ENCODE measurements at regions not wholly inside any gene's neighbourhood (a gene's known extent, or its start where the extent isn't known, plus 50 kb on each side); places are given as distances from the start of the nearest gene placed in this dataset.

DNA sequence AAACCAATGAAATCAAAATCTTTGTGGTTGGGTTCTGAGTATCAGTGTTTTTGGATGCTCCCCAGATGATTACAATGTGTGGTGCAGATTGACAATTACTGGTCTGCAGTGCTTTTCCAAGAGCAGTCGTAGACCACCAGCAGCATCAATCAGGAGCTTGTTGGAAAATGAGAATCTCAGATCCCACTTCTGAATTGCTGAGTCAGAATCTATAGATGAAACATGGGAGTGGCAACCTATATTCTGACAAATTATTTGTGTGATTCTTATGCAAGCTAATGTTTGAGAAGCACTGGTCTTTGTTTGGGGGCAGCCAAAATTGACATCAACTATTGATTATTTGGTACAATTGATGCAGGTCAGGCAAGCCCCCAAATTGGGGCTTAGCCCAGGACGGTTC is 539.9 kb upstream of the BTBD3 start:
- no peak for DNase-seq

- no peak for DNase-seq
Observed at GRCh38 chr20:11378252-11378651, 539.4 kb upstream of the BTBD3 start.

GRCh38 chr20:11379257-11380011 is 538.3 kb upstream of the BTBD3 start:
- DNase-seq = no peak

DNA sequence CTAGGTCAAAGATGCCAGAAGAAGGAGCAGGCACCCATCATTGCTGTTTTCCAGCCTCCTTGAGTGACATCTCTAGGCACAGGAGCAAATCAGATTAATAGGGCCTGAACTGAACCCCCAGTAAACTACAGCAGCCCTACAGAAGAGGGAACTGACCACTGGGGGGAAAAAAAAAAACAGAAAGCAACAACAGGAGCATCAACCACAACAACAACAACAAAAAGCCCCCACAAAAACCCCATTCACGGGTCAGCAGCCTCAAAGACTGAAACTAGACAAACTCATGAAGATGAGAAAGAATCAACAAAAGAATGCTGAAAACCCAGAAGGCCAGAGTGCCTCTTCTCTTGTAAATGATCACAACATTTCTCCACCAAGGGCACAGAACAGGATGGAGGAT is 537.4 kb upstream of the BTBD3 start:
- no peak for DNase-seq

DNA sequence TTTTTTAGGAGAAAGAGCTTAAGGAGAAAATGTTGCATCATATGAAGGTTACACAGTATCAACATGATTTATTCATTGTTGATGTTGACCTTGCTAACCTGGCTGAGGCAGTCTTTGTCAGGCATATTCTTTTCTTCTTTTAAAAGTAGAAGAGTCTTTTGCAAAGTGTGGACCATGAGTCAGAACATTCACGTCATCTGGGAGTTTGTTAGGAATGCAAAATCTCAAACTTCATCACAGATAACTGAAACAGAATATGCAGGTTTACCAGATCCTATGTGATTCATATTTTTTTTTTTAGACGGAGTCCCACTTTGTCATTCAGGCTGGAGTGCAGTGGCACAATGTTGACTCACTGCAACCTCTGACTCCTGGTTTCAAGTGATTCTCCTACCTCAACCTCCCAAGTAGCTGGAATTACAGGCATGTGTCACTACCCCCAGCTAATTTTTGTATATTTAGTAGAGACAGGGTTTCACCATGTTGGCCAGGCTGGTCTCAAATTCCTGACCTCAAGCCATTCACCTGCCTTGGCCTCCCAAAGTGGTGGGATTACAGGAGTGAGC is 530.4 kb upstream of the BTBD3 start:
- DNase-seq = no peak

GRCh38 chr20:11389186-11389585 is 528.5 kb upstream of the BTBD3 start:
- DNase-seq = no peak

GRCh38 chr20:11391591-11391990 is 526.1 kb upstream of the BTBD3 start:
- no peak for DNase-seq

DNA sequence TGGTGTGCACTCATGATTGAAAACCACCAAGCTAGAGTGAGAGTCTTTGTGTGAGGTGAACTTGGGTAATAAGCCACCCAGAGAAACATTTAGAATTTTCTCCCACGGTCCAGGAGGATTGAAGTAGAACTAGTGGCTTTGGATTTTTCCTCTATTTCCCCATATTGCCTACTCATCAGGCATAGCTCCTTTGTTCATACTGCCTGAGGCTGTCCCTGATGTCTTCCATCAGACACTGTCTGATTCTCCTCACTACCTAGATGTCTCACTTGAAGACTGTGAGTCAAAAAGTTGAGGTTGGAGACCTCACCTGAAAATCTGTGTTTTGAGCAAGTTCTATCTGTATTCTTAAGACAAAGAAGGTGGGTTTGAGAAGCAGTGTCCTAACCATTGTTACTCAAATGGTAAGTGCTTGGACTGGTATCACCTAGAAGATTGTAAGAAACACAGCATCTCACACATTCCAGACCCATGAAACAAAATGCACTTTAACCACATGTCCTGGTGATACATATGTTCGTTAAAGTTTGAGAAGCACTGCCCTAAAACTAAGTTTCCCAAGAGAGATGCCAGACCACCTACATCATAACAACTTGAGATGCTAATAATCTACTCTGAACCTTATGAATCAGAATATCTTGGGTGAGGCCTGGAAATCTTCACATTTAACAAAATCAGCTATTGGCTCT is 523.4 kb upstream of the BTBD3 start:
- DNase-seq = no peak

- no peak for DNase-seq
Observed at GRCh38 chr20:11395581-11395980, 522.1 kb upstream of the BTBD3 start.

- DNase-seq = no peak
Observed at GRCh38 chr20:11401988-11402387, 515.7 kb upstream of the BTBD3 start.

DNA sequence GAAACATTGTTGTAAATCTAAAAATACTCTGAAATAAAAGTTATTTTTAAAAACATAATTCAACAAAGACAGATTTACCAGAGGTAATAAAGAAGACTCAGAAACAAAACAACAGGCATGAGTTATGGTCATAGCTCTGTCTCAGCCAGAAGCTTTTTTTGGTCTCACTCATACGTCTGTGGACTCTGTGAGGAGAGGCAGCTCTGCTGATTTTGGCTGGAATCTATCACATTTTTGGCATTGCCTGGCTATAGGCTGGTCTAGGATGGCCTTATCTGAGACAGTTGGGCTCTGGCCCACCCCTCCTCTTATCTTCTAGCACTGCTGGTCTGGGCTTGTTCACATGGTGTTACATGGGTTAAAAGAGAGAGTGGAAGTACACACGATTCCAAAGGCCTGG is 514.0 kb upstream of the BTBD3 start:
- no peak for DNase-seq

DNA sequence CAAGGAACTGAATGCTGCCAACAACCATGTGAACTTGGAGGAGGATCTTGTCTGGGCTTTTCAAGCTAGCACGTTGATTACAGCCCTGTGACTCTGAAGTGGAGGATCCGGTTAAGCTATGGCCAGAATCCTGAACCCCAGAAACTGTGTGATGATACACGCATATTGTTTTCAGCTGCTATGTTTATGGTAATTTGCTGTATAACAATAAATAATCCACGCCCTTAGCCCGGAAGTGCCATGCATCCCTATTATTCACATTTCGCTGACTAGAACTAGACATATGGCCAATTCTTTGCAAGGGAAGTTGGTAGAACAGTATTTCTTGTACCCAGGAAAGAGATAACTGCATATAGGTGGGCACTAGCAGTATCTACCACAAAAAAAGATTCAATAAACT is 510.8 kb upstream of the BTBD3 start:
- DNase-seq = no peak

DNA sequence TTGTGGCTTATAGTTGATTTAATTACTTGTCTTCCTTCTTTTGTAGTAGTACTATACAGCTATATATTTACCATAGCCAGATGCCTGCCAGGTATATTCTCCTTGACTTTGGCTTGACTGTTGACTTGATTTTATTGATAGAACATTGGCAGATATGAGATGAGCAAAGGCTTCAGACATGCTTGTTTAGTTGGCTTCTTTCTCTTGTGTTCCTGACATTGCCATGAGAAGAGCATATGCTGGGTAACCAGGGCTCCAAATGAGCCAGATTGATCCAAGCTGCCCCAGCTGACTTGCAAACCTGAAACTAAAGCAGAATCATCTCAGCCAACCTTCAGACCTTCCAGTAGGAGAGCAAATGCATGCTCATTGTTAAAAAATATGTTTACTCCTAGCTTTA is 508.1 kb upstream of the BTBD3 start:
- no peak for DNase-seq

DNA sequence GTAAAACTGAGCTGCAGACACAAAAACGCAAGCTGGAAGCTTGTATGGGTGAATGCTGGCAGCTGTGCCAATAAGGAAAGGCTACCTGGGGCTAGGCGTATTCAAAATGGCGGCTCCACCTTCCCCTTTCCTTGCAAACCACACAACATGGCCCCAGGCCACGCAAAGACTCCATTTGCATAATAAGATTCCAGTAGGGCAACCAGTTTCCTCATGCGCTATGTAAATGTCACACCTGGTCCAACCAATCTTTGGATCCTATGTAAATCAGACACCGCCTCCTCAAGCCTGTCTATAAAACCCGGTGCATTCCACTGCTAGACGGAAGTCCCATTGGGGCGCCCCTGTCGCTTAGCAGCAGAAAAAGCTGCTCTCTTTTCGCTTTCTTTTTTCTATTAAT is 505.9 kb upstream of the BTBD3 start:
- DNase-seq = no peak

DNA sequence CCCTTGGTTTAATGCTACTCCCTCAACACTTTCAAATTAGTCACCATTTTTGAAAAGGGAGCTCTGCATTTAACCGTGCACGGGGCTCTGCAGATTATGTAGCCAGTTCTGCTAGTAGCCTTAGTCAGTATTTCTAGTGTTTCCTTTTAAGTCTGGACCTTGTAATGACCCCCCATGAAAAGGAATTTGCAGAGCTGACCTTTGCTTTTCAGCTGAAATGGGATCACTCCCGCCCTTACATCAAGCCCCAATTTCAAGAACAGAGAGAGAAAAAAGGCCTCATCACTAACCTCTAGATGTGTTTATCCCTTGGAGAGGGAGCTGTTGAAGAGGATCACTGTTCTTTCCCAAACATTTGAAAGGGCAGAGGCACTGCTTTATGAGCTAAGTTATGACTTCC is 490.7 kb upstream of the BTBD3 start:
- DNase-seq = no peak

DNA sequence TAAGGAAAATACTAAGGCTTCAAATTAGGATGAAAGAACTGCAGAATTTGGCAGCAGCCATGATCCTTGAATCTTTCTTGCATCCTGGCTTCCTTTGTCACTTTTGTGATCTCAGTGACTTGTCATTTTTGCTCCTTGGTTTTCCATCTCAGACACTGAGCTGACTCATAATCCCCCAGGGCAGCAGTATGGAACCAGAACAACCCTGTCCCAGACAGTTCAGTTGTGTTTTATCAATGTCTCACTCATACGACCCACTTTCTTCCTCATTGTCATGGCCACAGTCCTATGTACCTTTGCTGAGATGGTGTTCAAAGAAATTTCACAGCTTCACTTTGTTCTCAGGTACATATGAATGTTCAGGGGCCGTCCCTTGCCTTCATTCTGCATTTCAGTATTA is 488.5 kb upstream of the BTBD3 start:
- DNase-seq = no peak

DNA sequence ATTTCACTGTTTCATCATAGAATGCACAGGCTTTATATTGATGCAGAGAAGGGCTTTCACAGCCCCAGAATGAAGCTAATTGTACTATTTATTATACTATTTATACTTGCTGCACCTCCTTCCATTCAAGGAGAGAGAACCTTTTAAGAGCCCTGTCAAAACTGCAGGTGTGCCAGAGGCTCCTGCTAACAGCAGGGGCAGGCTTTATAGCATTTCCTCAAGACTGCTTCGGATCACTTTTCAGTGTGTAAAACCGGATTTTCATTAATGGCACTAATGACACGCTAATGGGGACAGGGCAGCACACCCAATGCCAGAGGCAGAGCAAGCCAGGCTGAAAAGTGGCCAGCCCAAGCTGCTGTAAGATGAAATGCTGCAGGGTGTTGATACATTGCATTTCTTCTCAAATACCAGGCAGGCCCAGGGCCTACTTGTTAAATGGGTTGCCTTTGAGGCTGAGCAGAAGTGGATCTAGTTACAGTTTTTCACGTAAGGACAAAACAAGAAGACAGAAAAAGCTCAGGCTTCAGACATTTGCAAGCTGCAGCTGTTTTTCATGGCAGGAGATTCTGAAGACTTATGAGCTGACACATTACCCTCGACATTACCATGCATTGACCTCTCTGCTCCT is 487.7 kb upstream of the BTBD3 start:
- no peak for DNase-seq

DNA sequence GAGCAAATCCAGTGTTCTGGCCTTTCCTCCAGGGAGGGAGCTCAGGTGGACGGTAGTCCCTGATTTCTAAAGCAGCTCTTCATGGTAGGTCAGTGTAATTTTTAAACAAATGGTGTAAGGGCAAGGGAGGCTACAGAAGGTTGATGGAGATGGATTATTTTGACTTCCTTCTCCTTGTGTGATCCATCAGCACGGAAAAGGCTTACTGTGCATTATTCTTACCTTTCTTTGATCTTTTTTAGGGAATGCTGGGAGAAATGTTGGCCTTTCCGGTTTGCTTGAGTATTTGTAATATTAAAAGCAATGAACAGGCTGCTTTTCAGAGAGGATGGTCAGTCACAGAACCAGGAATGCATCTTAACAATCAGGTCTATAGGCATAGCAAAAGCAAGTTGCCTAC is 487.0 kb upstream of the BTBD3 start:
- no peak for DNase-seq

- DNase-seq = no peak
Observed at GRCh38 chr20:11431621-11432020, 486.1 kb upstream of the BTBD3 start.

- no peak for DNase-seq
Observed at GRCh38 chr20:11432407-11432806, 485.3 kb upstream of the BTBD3 start.

GRCh38 chr20:11436113-11436905 is 481.4 kb upstream of the BTBD3 start:
- DNase-seq = peak; percentile 48

DNA sequence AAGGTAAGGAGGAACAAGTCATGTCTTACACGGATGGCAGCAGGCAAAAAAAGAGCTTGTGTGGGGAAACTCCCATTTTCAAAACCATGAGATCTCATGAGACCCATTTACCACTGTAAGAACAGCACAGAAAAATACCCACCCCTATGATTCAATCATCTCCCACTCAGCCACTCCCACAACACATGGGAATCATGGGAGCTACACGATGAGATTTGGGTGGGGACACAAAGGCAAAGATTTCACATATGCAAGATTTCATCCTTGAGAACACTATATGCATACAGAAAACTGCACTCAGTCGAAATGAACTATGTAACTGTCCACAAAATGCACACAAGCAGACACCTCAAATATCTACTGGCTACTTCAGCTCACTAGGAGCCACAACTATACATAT is 480.6 kb upstream of the BTBD3 start:
- no peak for DNase-seq

Measured in inflammatory macrophage treated with lipopolysaccharide for 4 hours (primary cell).